Uterus (tissue), 2 donors: ENCODE measurements at regions not wholly inside any gene's neighbourhood (a gene's known extent, or its start where the extent isn't known, plus 50 kb on each side); places are given as distances from the start of the nearest gene placed in this dataset.

Experiments used
- CTCF ChIP-seq, 4 experiments: fragments of 200-600 bp in 2 of 4; fragments of 450-650 bp in 2 of 4; sonication (generic) in 2 of 4; IDR thresholded peaks; one replicate each; pipeline ENCODE4 v1.5.1; 2016 to 2019; ENCODE audit warnings: antibody characterized with exemption in 4 of 4, mild to moderate bottlenecking in 2 of 4, moderate library complexity in 1 of 4
- POLR2A ChIP-seq, 2 donors: fragments of 450-650 bp; IDR thresholded peaks; one replicate each; pipeline ENCODE4 v1.6.1; 2016; ENCODE audit warnings: antibody characterized with exemption in 2 of 2, mild to moderate bottlenecking in 1 of 2, moderate library complexity in 1 of 2

- TF ChIP-seq CTCF (IDR thresholded peaks at IDR 0.05) (no peak), POLR2A (IDR thresholded peaks at IDR 0.05) (no peak)
These were observed 85.3 kb downstream of the C16orf95 start for GRCh38 chr16:87231911-87232310.
